Jurkat, Clone E6-1 (cell line): ENCODE measurements at regions not wholly inside any gene's neighbourhood (a gene's known extent, or its start where the extent isn't known, plus 50 kb on each side); places are given as distances from the start of the nearest gene placed in this dataset.

ENCODE experiments used
- DNase-seq: peaks from one replicate; pipeline ENCODE4 v3.0.0-alpha.2; 2011; ENCODE audit warnings: low read depth, low spot score
- H3K4me3 ChIP-seq: 2 replicates; pipeline ENCODE4 v1.5.1; 2011; ENCODE audit warnings: mild to moderate bottlenecking, low read length, control low read depth, moderate library complexity

DNA sequence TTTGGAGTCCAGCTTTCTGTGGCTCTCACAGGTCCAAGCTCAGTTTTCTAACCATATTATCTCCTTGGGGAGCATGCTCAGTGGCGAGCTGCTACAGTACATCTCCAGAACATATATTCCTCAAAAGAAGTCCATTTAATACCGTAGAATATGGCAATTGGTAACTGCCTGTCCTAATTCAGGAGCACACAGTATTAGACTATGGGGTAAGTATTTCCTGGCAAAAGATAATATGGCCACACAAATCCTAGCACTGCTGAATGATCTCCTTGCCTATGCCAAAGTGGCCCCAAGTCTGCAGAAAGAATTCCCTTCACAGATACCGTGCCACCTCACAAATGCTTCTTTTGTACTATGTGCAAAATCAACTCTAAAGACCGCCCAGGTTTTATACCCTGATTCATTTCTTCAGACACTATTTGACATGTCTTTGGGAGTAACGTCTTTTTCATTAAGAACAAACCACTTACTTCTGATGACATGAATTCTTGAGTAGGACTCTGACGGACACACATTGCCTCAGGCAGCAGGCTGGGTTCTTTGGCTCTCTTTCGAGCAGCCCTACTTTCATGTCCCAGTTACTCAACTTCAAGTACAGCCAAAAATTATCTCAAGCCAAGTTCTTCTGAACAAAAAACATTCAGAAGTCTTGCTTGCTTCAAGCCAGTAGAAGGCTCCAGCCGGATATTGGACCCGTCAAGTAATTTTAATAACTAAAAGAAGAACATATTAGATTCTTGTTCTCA lies 368.3 kb upstream of the DCBLD2 start:
- no peak for DNase-seq
- no peak overlapping the region for H3K4me3 ChIP-seq

DNA sequence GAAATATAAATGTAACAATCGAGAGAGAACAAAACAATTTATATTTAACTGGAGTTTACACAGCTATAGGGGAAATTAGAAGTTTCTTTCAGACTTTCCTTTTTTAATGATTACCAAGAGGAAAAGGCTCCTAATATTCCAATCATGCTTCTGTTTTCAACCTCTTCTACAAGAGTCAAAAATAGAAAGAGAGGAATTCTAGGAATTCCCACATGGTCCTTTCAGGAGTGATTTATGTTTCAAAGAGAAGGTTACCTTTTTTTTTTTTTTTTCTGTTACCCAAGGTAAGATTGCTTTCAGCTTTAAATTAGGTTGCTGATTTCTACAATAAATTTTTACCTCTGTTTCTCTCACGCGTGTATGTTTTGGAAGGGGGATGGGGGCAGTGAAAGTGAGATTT lies 355.3 kb upstream of the DCBLD2 start:
- no peak overlapping the region for H3K4me3 ChIP-seq
- no peak for DNase-seq

DNA sequence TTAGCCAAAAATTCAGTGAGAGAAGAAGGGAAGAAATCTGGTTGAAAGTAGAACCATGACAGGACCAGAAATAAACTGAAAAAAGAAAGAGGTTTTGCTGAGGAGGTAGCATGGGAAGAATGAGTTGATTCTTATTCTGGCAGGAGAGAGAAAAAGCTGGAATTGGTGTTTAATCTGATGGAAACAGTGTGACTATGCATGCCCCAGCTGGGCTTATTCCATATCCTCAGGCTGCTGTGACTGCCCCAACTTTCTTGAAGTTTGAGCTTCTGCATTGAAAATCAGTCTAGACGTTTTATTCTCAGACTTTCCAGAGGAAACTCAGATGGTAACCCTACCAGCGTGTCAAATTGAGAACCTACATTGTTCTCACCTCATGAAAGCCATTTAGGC lies 352.5 kb upstream of the DCBLD2 start:
- no peak for DNase-seq

DNA sequence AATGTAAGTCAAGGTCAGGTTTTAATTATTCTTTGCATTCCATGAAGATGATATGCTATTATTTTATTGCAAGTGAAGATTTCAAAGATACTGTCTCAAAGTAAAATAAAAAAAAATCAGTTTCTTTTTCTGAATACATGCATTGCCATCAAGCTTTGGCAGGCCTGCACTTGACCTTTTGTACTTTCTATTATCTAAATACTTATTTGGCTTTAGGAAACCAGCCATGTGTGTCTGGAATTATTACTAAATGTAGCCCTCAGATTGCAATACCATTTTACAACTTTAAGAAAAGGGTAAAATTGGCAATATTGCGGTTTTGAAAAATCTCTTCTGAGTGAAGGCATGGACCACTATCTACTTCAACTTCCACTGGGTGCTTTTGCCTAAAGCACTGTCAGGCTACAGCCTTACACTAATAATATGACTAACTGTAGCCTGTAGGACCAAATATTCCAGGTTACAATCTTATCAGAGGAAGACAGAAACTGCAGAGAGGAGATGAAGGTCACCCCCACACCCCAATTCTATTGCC lies 349.4 kb upstream of the DCBLD2 start:
- DNase-seq: no peak
- no peak overlapping the region for H3K4me3 ChIP-seq

More for the DNA sequence above, 352.5 kb upstream of the DCBLD2 start:
- H3K4me3 ChIP-seq: no peak overlapping the region

DNA sequence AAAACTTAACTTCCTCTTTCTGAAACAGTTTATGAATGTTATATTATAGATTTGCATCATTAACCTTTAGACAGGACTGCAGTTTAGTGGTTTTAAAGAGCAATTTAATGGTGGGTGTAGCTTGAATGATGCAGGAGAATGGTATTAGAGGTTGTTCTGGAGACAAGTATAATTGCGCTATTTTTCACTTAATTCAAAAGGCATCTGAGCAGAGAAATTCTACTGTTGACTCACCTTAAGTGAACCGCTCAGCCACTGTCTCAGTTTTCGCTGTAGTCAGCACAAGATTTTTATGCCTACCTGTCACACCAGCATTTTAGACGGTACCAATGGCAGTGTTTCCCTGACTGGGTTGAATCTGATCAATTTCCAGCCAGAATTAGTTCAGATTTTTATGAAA lies 348.8 kb upstream of the DCBLD2 start:
- no peak for DNase-seq
- no peak overlapping the region for H3K4me3 ChIP-seq

DNA sequence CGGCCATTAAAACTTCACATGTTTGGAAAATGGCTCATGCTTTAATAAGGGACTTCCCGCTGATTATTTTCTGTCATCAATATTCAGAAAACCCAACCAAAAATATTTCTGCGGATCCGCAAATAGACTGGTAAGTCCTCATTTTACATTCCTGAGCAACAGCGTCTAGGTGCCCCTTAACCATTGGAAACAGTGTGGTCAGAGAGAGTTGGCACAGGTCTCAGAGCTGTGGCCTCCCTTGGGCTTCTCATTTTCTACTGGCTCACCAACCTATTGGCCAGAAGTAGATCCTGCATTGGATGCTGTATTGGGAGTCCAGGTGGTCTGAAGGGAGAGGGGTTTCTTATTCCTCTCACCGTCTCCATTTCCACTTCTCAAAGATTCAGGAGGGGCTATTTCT lies 348.1 kb upstream of the DCBLD2 start:
- H3K4me3 ChIP-seq: no peak overlapping the region
- DNase-seq: no peak

DNA sequence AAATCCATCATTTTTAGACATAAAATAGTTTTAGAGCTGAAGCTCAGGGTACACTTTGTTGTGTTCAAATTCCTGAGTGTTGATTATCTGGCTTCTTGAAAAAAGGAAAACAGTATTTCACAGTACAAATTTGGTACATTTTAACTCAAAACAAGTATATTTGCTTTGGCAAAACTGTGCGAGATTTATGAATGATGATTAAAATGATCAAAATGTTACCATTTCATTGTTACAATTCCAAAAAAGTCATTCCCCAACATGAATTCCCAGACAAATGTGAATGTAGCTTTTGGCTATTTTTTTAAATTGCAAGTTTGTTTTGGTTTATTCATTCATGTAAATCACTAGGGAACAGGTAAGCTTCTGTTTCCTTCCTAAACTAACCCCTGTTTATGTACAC lies 347.4 kb upstream of the DCBLD2 start:
- DNase-seq: no peak
- no peak overlapping the region for H3K4me3 ChIP-seq

DNA sequence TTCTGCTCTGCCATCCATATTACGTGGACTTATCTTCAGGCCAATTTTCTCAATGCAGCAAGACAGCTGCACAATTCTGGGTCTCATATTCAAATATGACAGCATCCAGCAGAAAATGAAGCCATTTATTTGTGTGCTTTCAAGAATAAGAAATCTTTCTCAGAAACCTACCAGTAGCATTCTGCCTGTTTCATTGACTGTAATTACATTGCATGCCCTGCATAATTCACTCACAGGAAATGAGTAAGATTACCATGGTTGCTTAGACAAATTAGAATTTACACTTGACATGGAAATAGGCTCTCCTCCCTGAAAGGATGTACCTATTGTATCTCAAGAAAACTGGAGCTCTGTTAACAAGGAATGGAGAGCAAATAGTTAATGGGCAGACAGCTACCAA lies 346.6 kb upstream of the DCBLD2 start:
- no peak for DNase-seq
- H3K4me3 ChIP-seq: no peak overlapping the region

DNA sequence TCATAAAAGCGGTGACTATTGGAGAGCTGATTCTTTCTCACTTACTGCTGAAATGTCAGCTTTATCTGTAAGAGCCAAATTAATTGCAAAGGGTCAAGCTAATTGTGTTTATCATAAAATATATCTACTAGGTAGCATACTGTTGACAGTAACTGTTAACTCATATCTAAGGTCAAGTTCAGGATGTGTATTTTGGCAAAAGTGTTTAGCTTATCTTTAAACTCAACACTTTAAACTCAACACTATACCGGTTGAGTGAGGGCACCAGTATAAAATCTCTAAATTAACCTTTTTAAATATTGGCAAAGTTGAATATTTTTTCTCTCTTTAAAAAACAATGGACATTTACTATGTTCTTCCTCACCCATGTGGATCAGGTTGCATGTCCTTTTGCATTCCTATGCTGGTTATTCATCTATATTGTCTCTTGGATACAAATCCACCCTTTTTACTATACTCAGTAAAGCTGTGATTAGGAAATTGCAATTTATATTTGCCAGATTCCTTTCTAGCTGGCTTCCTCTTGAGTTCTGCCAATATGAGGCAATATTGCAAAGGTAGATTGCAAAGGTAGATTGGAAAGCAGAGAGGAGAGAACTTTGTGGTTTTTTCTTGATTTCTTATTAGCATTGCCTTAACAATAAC lies 344.6 kb upstream of the DCBLD2 start:
- DNase-seq: no peak

DNA sequence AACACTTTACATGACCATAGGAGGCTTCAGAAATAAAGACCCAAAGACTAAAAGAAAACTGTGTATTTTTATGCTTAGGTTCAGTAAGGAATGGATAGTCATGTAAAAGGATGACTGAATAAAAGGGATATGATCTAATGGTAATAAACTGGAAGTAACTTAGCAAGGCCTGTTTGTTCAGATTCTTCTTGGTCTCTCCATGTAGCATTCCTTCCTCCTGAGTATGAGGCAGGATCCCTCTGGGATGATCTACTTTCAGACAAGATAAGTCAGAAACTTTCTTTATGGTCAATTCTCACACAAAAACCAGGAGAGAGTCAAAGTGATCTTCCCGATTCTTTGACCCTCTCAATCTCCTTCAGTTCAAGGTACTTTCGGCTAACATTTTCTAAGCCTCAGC lies 340.8 kb upstream of the DCBLD2 start:
- H3K4me3 ChIP-seq: no peak overlapping the region
- no peak for DNase-seq

More for the DNA sequence above, 344.6 kb upstream of the DCBLD2 start:
- H3K4me3 ChIP-seq: no peak overlapping the region

DNA sequence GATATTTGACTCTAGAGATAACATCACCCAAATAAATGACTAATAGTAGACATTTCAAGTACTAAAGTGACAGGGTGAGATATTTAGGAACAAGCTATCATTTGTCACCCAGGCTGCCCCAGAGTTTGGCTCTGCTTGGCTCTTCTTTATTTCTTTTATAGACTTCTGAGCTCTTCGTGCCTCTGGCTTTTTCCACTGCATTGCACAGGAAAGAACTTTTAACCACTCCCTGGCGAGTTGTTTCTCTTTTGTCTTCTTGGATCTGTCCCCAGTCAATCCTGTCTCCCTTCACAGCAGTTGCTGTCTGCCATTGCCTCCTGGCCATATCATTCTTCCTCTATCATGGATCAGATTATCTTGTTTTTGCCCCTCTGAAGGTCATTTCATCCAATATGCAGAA lies 339.2 kb upstream of the DCBLD2 start:
- H3K4me3 ChIP-seq: no peak overlapping the region
- DNase-seq: no peak

DNA sequence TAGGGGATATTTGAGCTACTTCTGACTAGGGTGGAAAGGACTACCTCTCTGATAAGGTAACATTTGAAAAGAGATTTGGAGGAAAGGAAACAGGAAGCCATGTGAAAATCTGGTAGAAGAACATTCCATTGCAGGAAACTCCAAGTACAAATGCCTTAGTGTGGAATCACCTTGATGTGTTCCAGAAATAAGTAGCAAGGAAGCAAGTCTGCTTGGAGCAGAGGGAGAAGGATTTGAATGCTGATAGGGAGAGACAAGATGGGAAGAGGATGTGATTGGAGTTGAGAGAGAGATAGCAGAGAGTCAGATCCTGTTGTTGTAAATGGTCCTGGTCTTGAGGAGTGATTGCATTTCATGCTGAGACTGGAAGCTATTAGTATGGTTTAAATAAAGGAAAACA lies 335.1 kb upstream of the DCBLD2 start:
- DNase-seq: no peak
- H3K4me3 ChIP-seq: no peak overlapping the region

DNA sequence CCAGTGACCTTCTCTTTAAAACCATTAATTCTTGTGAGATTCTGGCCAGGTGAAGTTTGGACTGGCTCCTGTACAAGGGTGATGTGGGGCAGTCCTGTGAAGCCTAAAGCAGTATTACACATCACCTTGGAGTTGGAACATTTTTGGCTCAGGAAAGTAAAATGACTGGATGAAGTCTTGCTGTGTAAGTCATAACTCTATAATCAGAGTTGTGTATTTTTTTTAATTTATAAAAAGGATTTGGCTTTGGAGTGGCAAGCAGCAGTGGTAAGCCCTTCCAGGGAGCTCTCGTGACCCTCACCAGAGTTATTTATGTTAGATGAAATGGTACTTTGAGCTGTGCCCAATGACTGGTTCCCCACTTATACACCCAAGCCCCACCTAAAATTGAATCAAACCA lies 331.2 kb upstream of the DCBLD2 start:
- no peak for DNase-seq
- H3K4me3 ChIP-seq: no peak overlapping the region

DNA sequence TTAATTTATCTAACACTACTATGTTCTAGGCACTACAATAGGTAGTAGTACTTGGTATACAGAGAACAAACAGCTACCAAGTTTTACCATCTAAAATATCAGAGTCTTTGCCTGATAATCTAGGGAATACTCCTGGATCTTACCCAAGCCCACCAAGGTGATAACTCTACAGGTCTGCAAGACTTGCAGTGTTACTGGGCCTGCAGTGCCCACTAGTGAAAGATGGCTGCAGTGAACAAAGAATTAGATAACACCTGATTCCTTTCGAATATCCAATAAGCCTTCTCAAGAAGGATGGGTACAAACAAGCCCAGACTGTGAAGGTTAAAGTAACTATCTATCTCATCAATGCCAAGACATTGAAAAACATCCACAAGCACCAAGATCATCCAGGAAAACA lies 317.0 kb upstream of the DCBLD2 start:
- no peak overlapping the region for H3K4me3 ChIP-seq
- DNase-seq: no peak

DNA sequence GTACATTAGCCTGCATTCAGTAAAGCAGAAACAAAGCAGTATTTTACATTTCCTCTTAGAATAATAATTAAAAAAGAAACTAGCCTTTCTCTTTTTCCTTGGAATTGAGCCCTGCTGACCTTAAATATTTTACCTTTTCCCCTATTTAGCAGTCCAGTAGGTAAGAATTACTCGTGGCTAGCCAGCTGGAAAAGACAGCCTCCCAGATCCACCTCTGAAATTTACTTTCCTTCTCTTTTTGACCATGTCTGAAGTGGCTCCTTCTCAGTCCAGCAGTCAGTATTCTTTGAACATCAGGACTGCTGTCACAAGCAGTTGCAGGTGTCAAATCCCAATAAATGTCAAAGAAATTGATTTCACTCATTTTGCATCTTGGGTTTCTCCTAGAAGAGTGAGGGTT lies 311.5 kb upstream of the DCBLD2 start:
- no peak overlapping the region for H3K4me3 ChIP-seq
- no peak for DNase-seq

DNA sequence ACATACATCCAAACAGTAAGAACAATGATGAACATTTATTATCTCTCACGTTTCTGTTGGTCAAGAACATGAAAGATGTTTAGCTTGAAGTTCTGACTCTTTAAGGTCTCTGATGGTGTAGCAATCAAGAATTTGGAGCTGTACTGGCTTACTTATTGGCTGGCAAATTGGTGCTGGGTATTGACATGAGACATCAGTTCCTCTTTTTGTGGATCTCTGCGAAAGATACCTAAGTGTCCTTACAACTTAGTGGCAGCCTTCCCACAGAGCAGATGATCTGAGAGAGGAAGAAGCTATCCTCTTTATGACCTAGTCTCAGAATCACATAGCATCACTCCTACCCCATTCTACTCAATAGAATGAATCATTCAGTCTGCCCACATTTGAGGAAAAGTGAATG lies 309.8 kb upstream of the DCBLD2 start:
- no peak overlapping the region for H3K4me3 ChIP-seq
- no peak for DNase-seq

DNA sequence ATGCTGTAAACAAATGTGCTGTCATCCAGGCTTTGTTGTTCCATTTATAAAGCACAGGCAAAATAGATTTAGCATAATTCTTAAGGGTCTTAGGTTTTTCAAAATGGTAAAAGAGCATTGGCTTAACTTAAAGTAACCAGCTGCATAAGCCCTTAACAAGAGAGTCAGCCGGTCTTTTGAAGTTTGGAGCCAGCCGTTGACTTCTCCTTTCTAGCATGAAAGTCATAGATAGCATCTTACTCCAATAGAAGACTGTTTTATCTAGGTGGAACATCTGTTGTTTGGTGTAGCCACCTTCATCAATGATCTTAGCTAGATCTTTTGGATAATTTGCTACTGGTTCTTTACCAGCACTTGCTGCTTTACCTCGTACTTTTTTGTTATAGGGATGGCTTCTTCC lies 297.5 kb upstream of the DCBLD2 start:
- peak; percentile 91 for DNase-seq
- H3K4me3 ChIP-seq: no peak overlapping the region

DNA sequence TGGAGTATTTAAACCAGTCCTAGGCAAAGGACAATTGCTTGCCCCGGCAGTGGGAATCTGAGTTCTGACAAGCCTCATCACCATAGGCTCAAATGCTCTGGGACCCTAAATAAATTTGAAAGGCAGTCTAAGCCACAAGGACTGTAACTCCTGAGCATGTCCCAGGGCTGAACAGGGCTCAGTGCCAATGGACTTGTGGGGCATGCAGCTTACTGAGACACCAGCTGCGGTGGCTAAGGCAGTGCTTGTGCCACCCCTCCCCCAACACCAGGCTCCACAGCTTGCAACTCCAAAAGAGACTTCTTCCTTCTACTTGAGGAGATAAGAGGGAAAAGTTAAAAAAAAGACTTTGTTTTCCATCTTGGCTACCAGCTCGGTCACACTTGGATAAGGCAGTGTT lies 289.7 kb upstream of the DCBLD2 start:
- H3K4me3 ChIP-seq: no peak overlapping the region
- DNase-seq: no peak

DNA sequence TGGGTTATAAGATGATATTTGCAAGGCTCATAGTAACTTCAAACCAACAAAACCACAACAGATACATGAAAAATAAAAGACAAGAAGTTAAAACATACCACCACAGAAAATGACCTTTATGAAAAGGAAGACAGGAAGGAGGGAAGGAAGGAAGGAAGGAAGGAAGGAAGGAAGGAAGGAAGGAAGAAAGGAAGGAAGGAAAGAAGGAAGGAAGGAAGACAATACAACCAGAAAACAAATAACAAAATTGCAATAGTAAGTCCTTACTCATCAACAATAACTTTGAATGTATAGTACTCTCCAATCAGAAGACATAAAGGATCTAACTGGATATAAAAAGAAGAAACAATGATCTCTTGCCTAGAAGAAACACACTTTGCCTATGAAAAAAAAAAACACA lies 287.4 kb upstream of the DCBLD2 start:
- no peak for DNase-seq

DNA sequence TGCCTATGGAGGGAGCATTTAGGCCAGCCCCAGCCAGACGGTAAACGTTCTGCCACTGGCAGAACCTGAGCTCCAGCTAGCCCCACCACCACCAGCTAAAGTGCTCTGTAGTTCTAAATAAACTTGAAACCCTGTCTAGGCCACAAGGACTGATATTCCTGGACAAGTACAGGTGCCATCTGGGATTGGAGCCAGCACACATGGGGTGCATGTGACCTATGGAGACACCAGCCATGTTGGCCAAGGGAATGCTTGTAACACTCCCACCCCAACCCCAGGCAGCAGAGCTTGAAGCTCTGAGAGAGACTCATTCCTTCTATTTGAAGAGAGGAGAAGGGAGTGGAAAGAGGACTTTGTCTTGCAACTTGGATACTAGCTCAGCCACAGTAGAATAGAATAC lies 284.5 kb upstream of the DCBLD2 start:
- no peak for DNase-seq
- no peak overlapping the region for H3K4me3 ChIP-seq

More for the DNA sequence above, 287.4 kb upstream of the DCBLD2 start:
- no peak overlapping the region for H3K4me3 ChIP-seq
